Hypothalamus (tissue), 51 donors: ENCODE measurements at regions not wholly inside any gene's neighbourhood (a gene's known extent, or its start where the extent isn't known, plus 50 kb on each side); places are given as distances from the start of the nearest gene placed in this dataset.

Experiments used
- DNase-seq, 51 donors: peaks; one replicate each; lab custom pipeline; 2025; lab: John Stamatoyannopoulos, UW

DNA sequence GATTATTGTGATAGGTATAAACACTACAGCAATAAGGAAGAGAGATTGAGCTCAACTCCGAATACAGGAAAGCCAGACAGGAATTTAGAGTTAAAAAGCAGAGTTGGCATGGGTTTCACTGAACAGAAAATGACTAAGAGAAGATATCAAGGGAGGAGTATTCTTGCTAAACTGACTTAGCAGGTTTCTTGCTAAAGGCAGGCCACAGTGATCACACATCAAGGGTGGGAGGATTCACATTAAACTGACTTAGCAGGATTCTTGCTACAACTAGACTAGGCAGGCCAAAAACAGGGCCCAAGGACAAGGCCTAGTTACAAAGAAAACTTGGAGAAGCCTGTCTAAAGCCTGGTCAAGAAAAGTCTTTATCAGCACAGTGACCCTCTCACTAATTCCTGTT is 195.1 kb downstream of the MAGEB5 start:
- DNase-seq: peak in 1 of 51 donors; percentile 5

DNA sequence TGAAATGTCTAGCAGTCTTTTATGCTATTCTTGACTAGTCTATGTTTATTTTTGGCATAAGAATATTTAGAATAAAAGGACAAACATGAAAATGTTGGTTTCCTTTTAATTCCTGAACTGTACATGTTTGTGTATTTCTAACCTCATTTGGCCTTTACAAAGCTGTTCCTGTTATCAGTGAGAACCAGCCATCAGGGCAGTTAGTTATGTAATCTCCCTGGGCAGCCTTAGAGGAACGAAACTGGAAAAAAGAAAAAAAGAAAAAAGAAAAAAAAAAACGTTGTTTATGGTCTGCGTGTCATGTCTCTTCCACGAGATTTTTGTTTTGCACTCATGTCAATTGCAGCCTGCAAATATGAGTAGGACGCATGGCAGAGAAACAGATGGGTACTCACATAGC is 193.7 kb downstream of the MAGEB5 start:
- DNase-seq: no peak

DNA sequence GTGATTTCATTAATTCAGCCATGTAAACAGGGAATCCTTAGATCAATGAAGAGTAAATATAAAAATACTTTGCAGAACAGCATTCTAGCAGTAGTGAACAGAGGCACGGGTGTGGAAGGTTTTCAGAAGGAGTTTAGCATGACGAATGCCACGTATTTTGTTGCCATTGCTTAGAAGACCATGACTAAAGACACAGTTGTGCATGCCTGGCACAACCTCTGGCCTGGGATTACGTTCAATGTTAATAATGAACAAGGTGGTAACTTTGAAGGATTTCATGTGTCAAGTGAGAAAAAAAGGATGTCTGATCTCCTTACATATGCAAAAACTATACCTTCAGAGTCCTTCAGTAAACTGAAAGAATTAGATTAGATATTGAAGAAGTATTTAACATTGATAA is 171.9 kb downstream of the MAGEB5 start:
- no peak for DNase-seq

DNA sequence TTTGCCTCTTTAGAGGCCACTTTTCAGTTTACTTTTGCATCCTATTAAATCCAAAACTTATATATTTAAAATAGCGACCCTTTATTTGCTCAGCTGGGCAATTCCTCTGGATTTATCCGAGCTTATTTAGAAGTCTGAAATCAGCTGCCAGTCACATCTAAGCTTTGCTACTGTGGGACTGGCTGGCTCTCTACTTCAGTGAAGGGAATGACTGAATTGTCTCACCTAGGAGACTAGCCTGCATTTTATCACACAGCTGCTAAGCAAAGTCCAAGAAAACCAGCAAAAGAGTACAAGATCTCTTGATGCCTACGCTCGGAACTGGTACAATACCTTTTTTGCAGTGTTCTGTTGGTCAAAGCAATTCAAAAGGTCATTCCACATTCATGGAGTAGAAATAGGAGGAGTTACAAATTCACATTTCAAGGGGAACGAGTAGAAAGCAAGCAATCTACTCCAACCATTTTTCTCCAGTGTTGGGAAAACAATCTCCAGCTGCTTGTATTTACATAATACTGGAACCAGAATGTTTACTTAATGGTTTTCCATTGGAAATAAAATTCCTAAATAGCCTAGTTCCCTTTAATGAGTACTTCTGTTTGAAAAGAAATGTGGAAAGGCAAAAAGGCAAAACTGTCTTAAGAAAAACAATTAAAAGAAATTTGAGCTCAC is 160.2 kb downstream of the MAGEB5 start:
- DNase-seq: no peak

DNA sequence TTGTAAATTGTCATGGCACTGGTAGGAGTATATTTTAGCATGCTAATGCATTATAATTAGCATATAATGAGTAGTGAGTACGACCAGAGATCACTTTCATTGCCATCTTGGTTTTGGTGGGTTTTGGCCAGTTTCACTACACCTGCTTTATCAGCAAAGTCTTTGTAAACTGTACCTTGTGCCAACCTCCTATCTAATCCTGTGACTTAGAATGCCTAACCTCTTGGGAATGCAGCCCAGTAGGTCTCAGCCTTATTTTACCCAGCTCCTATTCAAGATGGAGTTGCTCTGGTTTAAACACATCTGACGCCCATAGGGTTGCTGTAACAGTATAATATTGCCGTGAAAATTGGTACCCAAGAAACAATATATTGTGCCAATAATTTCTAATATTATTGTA is 159.4 kb downstream of the MAGEB5 start:
- no peak for DNase-seq

DNA sequence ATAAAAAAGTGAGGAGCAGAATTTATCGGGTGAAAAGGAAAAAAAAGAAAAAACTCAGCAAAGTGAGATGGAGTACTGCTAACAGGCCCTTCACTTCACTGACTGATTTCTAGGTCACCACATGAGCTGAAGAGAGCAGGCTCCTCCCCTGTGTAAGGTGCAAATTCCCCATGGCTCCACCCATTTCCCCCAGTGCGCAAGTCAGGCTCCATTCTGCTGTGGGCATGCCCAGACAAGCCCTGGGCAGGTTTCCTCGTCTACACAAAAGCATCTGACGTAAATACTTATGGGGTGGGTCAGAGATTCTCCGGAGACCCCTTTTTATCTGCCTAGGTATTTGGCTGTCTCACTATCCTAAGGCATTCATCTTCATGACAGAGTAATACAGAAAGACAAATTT is 157.9 kb downstream of the MAGEB5 start:
- DNase-seq: no peak

DNA sequence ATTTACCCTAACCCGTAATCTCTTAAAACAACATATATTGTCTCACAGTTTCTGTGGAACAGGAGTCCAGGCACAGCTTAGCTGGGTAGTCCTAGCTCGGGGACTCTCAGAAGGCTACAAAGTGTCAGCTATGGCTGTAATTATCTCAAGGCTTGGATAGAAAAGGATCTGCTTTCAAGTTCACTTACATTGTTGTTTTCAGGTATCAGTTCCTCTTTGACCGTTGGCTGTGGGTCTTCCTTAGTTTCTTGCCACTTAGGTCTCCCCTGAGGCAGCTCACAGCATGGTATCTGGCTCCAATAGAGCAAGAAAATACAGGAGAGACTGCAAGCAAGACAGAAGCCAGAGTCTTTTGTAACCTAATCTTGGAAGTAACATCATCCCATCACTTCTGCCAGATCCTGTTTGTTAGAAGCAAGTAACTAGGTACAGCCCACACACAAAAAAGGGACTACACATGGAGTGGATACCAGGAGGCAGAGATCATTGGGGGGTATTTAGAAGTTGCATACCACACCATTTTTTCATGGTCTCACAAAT is 137.0 kb downstream of the MAGEB5 start:
- DNase-seq: no peak

DNA sequence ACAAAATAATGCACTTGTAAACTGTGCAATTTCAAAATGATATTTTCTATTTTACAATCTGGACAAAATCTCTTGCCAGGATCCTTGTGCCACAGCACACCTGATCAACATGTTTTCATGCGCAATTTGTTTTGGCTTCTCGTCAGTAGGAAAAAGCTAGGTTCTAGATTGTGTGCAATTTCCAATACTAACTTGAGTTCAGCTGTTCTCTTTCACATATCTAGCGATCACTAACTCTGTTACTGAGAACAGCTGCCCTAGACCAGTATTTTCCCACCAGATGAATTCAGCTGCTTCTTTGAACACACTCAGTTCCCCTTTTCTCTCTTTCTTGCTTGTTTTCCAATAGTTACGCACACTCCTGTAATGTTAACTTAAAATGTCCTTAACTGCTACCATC is 131.2 kb downstream of the MAGEB5 start:
- DNase-seq: no peak

DNA sequence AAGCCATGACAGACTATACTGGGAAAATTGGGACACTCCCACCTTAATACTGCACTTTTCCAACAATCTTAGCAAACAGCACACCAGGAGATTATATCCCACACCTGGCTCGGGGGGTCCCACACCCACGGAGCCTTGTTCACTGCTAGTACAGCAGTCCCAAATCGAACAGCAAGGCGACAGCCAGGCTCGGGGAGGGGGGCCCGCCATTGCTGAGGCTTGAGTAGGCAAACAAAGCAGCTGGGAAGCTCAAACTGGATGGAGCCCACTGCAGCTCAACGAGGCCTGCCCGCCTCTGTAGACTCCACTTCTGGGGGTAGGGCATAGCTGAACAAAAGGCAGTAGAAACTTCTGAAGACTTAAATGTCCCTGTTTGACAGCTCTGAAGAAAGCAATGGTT is 118.3 kb downstream of the MAGEB5 start:
- DNase-seq: no peak

DNA sequence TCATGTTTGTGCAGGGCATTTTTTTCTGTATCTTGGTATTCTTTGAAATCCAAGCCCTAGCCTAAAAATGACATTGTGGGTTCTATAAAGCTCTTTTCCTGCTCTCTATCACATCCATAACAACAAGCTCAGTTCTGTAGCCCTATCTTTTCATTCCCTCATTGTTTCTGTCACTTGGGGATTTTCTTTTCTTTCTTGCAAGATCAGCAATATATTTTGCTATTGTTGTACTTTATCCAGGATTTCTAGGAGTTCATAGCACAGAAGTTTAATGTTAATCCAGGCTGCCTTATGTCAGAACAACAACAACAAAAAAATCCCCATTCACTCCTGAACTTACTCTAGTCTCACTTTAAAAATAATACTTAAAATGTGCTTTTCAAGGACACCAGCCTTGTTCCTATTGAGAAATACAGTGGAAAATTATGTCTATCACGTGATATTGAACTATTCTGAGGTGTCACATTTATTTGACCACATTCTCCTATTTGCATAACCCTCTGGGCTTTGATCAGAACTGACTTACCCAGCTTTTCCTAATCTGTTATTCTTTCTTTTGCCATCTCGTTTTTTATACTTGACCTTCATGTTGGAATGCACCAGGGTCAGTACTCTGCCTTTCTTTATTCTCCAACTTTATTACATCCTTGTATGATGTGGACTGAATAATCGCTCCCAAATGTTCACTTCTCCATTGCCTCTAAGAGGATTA is 112.8 kb downstream of the MAGEB5 start:
- DNase-seq: no peak

DNA sequence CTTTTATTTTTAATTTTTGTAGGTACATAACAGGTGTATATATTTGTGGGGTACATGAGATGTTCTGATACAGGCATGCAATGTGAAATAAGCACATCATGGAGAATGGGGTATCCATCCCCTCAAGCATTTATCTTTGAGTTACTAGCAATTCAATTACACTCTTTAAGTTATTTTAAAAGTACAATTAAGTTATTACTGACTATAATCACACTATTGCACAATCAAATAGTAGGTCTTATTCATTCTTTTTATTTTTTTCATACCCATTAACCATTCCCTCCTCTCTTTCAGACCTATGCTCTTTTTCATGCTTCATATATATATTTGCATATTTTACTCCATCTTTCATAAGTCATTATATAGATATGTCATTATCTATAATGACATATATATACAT is 93.3 kb downstream of the MAGEB5 start:
- DNase-seq: no peak

DNA sequence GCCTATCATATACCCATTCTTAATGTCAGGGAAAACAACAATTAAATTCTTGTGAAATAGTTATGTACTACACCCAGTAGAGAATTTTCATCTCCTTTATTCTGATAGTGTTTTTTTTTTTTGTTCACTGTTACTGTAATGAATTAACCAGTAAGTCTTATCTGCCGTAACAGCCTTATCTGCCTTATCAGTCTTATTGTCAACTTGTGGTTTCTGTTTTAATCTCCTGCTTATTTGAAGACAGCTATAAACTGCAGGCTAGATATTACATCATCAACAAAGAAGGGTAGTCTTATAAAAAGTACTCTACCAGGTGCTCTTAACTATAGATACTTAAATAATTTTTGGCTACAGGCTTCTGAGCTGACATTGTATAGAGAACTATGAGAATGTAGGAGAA is 79.5 kb downstream of the MAGEB5 start:
- no peak for DNase-seq

DNA sequence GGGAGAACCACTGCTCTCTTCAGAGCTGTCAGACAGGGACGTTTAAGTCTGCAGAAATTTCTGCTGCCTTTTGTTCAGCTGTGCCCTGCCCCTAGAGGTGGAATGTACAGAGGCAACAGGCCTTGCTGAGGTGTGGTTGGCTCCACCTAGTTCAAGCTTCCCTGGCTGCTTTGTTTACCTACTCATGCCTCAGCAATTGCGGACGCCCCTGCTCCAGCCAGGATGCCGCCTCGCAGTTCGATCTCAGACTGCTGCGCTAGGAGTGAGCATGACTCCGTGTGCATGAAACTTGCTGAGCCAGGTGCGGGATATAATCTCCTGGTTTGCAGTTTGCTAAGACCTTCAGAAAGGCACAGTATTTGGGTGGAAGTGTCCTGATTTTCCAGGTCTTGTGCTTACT is 70.9 kb downstream of the MAGEB5 start:
- no peak for DNase-seq
